Kidney tubule cell (primary cell): ENCODE measurements at regions not wholly inside any gene's neighbourhood (a gene's known extent, or its start where the extent isn't known, plus 50 kb on each side); places are given as distances from the start of the nearest gene placed in this dataset.

Experiments used
- DNase-seq: peaks from one replicate; pipeline ENCODE4 v3.0.0-alpha.2; 2018; ENCODE audit warnings: low spot score

- DNase-seq, result no peak
Measured at GRCh38 chr1:55500601-55501000, 285.4 kb upstream of the USP24 start.

GRCh38 chr1:55490547-55490946 is 275.4 kb upstream of the USP24 start:
- DNase-seq, result peak; percentile 69

GRCh38 chr1:55484173-55484572 is 269.0 kb upstream of the USP24 start:
- peak; percentile 50 for DNase-seq

- DNase-seq, result no peak
Measured at GRCh38 chr1:55483523-55483922, 268.4 kb upstream of the USP24 start.

- peak; percentile 30 for DNase-seq
Measured at GRCh38 chr1:55481634-55482033, 266.5 kb upstream of the USP24 start.

GRCh38 chr1:55480029-55480795 is 265.0 kb upstream of the USP24 start:
- peak; percentile 50 for DNase-seq

GRCh38 chr1:55478742-55479141 is 263.6 kb upstream of the USP24 start:
- peak; percentile 47 for DNase-seq

GRCh38 chr1:55477953-55478352 is 262.8 kb upstream of the USP24 start:
- DNase-seq, result no peak

GRCh38 chr1:55476445-55477015 is 261.4 kb upstream of the USP24 start:
- peak; percentile 53 for DNase-seq

- DNase-seq, result peak; percentile 29
Measured at GRCh38 chr1:55474168-55474786, 259.1 kb upstream of the USP24 start.

GRCh38 chr1:55473661-55474060 is 258.5 kb upstream of the USP24 start:
- DNase-seq, result no peak

- peak; percentile 64 for DNase-seq
Measured at GRCh38 chr1:55472784-55473183, 257.6 kb upstream of the USP24 start.

- no peak for DNase-seq
Measured at GRCh38 chr1:55472115-55472514, 257.0 kb upstream of the USP24 start.

- no peak for DNase-seq
Measured at GRCh38 chr1:55468142-55468795, 253.1 kb upstream of the USP24 start.

GRCh38 chr1:55466921-55467320 is 251.8 kb upstream of the USP24 start:
- no peak for DNase-seq

- DNase-seq, result no peak
Measured at GRCh38 chr1:55466373-55466772, 251.2 kb upstream of the USP24 start.

- DNase-seq, result no peak
Measured at GRCh38 chr1:55464550-55464949, 249.4 kb upstream of the USP24 start.

GRCh38 chr1:55463814-55464475 is 248.8 kb upstream of the USP24 start:
- no peak for DNase-seq

- no peak for DNase-seq
Measured at GRCh38 chr1:55457874-55458273, 242.7 kb upstream of the USP24 start.

GRCh38 chr1:55456971-55457370 is 241.8 kb upstream of the USP24 start:
- DNase-seq, result no peak

GRCh38 chr1:55448261-55448660 is 233.1 kb upstream of the USP24 start:
- DNase-seq, result no peak

- no peak for DNase-seq
Measured at GRCh38 chr1:55447488-55447887, 232.3 kb upstream of the USP24 start.
